Spleen (tissue), 7 donors: ENCODE measurements at regions not wholly inside any gene's neighbourhood (a gene's known extent, or its start where the extent isn't known, plus 50 kb on each side); places are given as distances from the start of the nearest gene placed in this dataset.

Experiments used
- POLR2A ChIP-seq, 3 donors: fragments of 450-650 bp; IDR thresholded peaks; one replicate each; pipeline ENCODE4 v1.5.1; 2017; ENCODE audit warnings: antibody characterized with exemption in 3 of 3, mild to moderate bottlenecking in 1 of 3
- POLR2AphosphoS5 ChIP-seq, 3 donors: sonication (generic); formaldehyde crosslinking; IDR thresholded peaks; one replicate each; pipeline ENCODE4 v1.5.1; 2017; ENCODE audit warnings: antibody characterized with exemption in 3 of 3
- TF ChIP-seq, protein P1 (sequence below), 11 experiments: fragments of 200-600 bp in 7 of 11; fragments of 450-650 bp in 4 of 11; sonication (generic) in 4 of 11; IDR thresholded peaks in 8 of 11; conservative IDR thresholded peaks in 3 of 11; 1 replicate in 7 of 11; 2 replicates in 4 of 11; pipeline versions ENCODE4 v1.4.0 to v1.8.0; 2016 to 2021; ENCODE audit warnings: antibody characterized with exemption in 11 of 11, inconsistent platforms in 4 of 11, mild to moderate bottlenecking in 1 of 11
- donor health status: DM: no; HTN: no; CAD: no; lungs with moderate emphysema.
- donor health status: DM: no; HTN: no; CAD: no.
- donor health status: DM: no; HTN: no; CAD: no.

DNA sequence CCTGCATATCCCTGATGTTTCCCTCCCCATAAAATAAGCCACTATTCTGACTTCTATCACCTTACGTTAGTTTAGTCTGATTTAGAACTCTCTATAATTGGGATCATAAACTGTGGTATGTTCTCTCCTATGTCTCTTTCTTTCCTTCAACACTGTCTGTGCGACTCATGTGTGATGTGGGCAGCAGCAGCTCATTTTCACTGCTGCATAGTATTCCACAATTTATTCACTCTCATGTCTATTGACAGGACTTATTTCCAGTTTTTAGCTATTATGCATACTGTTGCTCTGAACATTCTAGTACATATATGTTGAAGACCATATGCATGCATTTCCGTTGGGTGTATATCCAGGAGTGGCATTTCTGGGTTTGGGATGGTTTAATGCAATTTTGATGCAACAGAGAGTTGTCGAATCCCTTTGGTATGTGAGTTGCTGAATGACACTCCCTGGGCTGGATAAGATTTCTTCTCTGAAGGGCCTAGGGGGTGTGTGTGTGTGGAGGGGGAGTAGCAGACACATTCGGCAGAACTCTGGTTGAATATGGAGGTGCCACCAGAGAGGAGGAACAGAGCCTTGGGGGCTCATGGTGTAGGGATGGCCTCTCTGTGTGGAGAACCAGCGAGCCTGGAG is 87.8 kb upstream of the PCBD1 start:
- TF ChIP-seq POLR2AphosphoS5 (IDR thresholded peaks at IDR 0.05) (no peak), POLR2A (IDR thresholded peaks at IDR 0.05) (no peak)
- TF ChIP-seq, protein P1, sequence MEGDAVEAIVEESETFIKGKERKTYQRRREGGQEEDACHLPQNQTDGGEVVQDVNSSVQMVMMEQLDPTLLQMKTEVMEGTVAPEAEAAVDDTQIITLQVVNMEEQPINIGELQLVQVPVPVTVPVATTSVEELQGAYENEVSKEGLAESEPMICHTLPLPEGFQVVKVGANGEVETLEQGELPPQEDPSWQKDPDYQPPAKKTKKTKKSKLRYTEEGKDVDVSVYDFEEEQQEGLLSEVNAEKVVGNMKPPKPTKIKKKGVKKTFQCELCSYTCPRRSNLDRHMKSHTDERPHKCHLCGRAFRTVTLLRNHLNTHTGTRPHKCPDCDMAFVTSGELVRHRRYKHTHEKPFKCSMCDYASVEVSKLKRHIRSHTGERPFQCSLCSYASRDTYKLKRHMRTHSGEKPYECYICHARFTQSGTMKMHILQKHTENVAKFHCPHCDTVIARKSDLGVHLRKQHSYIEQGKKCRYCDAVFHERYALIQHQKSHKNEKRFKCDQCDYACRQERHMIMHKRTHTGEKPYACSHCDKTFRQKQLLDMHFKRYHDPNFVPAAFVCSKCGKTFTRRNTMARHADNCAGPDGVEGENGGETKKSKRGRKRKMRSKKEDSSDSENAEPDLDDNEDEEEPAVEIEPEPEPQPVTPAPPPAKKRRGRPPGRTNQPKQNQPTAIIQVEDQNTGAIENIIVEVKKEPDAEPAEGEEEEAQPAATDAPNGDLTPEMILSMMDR (IDR thresholded peaks at IDR 0.05 in 8 of 11, conservative IDR thresholded peaks at IDR 0.05 in 3 of 11): no peak
